Vagina (tissue), 2 donors: ENCODE measurements at regions not wholly inside any gene's neighbourhood (a gene's known extent, or its start where the extent isn't known, plus 50 kb on each side); places are given as distances from the start of the nearest gene placed in this dataset.

ENCODE experiments used
- POLR2A ChIP-seq, 2 donors: fragments of 450-650 bp; IDR thresholded peaks; one replicate each; pipeline ENCODE4 v1.6.1; 2017; ENCODE audit warnings: antibody characterized with exemption in 2 of 2, mild to moderate bottlenecking in 2 of 2, moderate library complexity in 2 of 2
- POLR2AphosphoS5 ChIP-seq, 2 donors: sonication (generic); formaldehyde crosslinking; IDR thresholded peaks; one replicate each; pipeline ENCODE4 v1.9.0; 2017; ENCODE audit warnings: antibody characterized with exemption in 2 of 2, mild to moderate bottlenecking in 2 of 2, low read depth in 1 of 2; ENCODE audit not compliant: insufficient read depth in 1 of 2
- TF ChIP-seq, protein P1 (sequence below), 3 experiments: fragments of 450-650 bp in 2 of 3; fragments of 200-600 bp in 1 of 3; sonication (generic) in 1 of 3; IDR thresholded peaks; one replicate each; pipeline ENCODE4 v1.5.1; 2017 to 2019; ENCODE audit warnings: antibody characterized with exemption in 3 of 3, mild to moderate bottlenecking in 2 of 3, moderate library complexity in 2 of 3

DNA sequence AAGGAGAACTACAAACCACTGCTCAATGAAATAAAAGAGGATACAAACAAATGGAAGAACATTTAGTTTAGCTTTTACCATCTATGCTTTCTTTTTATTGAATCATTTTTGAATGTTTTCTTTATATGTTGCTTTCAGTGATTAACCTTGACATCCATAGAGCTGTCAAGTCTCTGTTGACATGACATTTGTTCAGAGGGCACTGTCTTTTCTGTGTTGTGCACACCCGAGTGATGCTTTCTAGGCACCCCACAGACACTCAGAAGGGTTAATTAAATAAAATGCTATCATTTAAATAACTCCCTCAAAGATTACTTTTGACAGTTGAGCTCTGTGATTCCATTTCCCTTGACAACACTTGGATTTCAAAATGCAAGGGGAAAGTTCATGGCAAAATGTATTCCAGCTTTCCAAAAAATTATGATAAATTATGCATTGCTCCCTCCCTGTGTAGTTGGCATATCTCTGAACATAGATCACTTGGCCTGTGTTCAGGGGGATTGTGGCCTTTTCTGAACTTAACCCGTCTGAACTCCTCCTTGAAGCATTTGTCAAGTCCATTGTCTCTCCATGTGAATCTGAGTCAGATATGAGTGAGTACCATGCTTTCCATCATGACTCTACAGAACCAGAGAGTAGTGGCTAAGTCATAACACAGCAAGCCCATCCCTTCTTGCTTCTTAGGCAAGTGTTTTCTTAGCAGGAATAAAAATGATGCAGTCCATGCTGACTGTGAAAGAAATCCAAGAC is 372.6 kb downstream of the RPRM start:
- TF ChIP-seq, protein P1, sequence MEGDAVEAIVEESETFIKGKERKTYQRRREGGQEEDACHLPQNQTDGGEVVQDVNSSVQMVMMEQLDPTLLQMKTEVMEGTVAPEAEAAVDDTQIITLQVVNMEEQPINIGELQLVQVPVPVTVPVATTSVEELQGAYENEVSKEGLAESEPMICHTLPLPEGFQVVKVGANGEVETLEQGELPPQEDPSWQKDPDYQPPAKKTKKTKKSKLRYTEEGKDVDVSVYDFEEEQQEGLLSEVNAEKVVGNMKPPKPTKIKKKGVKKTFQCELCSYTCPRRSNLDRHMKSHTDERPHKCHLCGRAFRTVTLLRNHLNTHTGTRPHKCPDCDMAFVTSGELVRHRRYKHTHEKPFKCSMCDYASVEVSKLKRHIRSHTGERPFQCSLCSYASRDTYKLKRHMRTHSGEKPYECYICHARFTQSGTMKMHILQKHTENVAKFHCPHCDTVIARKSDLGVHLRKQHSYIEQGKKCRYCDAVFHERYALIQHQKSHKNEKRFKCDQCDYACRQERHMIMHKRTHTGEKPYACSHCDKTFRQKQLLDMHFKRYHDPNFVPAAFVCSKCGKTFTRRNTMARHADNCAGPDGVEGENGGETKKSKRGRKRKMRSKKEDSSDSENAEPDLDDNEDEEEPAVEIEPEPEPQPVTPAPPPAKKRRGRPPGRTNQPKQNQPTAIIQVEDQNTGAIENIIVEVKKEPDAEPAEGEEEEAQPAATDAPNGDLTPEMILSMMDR (IDR thresholded peaks at IDR 0.05), result no peak
- TF ChIP-seq POLR2A (IDR thresholded peaks at IDR 0.05) (no peak), POLR2AphosphoS5 (IDR thresholded peaks at IDR 0.05; ENCODE audit: insufficient read depth in 1 of 2, low read depth in 1 of 2) (no peak)
